ENCODE measurements at regions not wholly inside any gene's neighbourhood (a gene's known extent, or its start where the extent isn't known, plus 50 kb on each side); places are given as distances from the start of the nearest gene placed in this dataset.

- H3K4me3 ChIP-seq (ENCODE audit: insufficient read depth, low read length) = no peak overlapping the region
- no peaks in the 10 kb centered on the region for H3K79me2 ChIP-seq (ENCODE audit: insufficient read depth, low read length)
- H3K4me2 ChIP-seq (ENCODE audit: insufficient read depth, low read length) = no peak overlapping the region
- DNase-seq (ENCODE audit: insufficient read length, low spot score, missing footprints) = no peak
- TF ChIP-seq, protein P1, sequence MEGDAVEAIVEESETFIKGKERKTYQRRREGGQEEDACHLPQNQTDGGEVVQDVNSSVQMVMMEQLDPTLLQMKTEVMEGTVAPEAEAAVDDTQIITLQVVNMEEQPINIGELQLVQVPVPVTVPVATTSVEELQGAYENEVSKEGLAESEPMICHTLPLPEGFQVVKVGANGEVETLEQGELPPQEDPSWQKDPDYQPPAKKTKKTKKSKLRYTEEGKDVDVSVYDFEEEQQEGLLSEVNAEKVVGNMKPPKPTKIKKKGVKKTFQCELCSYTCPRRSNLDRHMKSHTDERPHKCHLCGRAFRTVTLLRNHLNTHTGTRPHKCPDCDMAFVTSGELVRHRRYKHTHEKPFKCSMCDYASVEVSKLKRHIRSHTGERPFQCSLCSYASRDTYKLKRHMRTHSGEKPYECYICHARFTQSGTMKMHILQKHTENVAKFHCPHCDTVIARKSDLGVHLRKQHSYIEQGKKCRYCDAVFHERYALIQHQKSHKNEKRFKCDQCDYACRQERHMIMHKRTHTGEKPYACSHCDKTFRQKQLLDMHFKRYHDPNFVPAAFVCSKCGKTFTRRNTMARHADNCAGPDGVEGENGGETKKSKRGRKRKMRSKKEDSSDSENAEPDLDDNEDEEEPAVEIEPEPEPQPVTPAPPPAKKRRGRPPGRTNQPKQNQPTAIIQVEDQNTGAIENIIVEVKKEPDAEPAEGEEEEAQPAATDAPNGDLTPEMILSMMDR (IDR thresholded peaks at IDR 0.05; ENCODE audit: extremely low read depth, low read depth, low read length) = no peak
- H3K27me3 ChIP-seq (ENCODE audit: insufficient read depth, low read length) = no peaks in the 10 kb centered on the region
- H4K20me1 ChIP-seq (ENCODE audit: insufficient read depth, low read length) = no peaks in the 10 kb centered on the region
- no peaks in the 10 kb centered on the region for H3K9me3 ChIP-seq (ENCODE audit: low read depth, low read length)
- no peak overlapping the region for H3K27ac ChIP-seq (ENCODE audit: low read depth, low read length)
- no peaks in the 10 kb centered on the region for H3K4me1 ChIP-seq (ENCODE audit: insufficient read depth, low read length)
- H2AFZ ChIP-seq (ENCODE audit: low read length) = no peak overlapping the region
- no peaks in the 10 kb centered on the region for H3K36me3 ChIP-seq (ENCODE audit: insufficient read depth, low read length)
Measured at GRCh38 chr19:30855442-30855841, 483.3 kb downstream of the ZNF536 start.

GRCh38 chr19:30854661-30855060 lies 482.5 kb downstream of the ZNF536 start:
- Histone ChIP-seq H4K20me1 (ENCODE audit: insufficient read depth, low read length) (no peaks in the 10 kb centered on the region), H3K4me3 (ENCODE audit: insufficient read depth, low read length) (no peak overlapping the region), H3K79me2 (ENCODE audit: insufficient read depth, low read length) (no peaks in the 10 kb centered on the region), H3K9me3 (ENCODE audit: low read depth, low read length) (no peaks in the 10 kb centered on the region), H2AFZ (ENCODE audit: low read length) (no peak overlapping the region), H3K27me3 (ENCODE audit: insufficient read depth, low read length) (no peaks in the 10 kb centered on the region), H3K27ac (ENCODE audit: low read depth, low read length) (no peak overlapping the region), H3K36me3 (ENCODE audit: insufficient read depth, low read length) (no peaks in the 10 kb centered on the region), H3K4me1 (ENCODE audit: insufficient read depth, low read length) (no peaks in the 10 kb centered on the region), H3K4me2 (ENCODE audit: insufficient read depth, low read length) (no peak overlapping the region)
- TF ChIP-seq, protein P1 (IDR thresholded peaks at IDR 0.05; ENCODE audit: extremely low read depth, low read depth, low read length) = no peak
- DNase-seq (ENCODE audit: insufficient read length, low spot score, missing footprints) = no peak

- no peak for DNase-seq (ENCODE audit: insufficient read length, low spot score, missing footprints)
- Histone ChIP-seq H3K27ac (ENCODE audit: low read depth, low read length) (no peak overlapping the region), H2AFZ (ENCODE audit: low read length) (no peak overlapping the region), H3K79me2 (ENCODE audit: insufficient read depth, low read length) (no peaks in the 10 kb centered on the region), H3K4me1 (ENCODE audit: insufficient read depth, low read length) (no peaks in the 10 kb centered on the region), H4K20me1 (ENCODE audit: insufficient read depth, low read length) (no peaks in the 10 kb centered on the region), H3K36me3 (ENCODE audit: insufficient read depth, low read length) (no peaks in the 10 kb centered on the region), H3K27me3 (ENCODE audit: insufficient read depth, low read length) (no peaks in the 10 kb centered on the region), H3K4me2 (ENCODE audit: insufficient read depth, low read length) (no peak overlapping the region), H3K9me3 (ENCODE audit: low read depth, low read length) (no peaks in the 10 kb centered on the region), H3K4me3 (ENCODE audit: insufficient read depth, low read length) (no peak overlapping the region)
- TF ChIP-seq, protein P1 (IDR thresholded peaks at IDR 0.05; ENCODE audit: extremely low read depth, low read depth, low read length) = no peak
Measured at GRCh38 chr19:30854207-30854606, 482.0 kb downstream of the ZNF536 start.

DNA sequence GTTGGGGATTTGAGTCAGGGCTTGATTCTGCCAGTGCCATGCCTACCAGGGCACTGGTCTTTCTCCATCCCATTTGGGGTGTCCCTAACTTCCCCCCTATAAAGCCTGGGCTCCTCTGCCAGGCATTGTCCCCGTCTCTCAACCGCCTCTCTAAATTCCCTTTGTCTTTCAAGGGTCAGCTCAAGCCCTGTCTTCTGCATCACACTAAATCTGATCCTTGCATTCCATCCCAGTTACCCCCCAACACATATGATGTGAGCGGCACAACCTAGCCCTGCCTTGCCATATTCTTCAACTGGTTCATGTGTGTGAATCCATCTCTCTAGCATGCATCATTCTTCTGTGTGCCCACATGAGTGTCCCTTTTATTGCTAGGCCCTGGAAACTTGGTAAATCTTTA lies 480.9 kb downstream of the ZNF536 start:
- no peak for DNase-seq (ENCODE audit: insufficient read length, low spot score, missing footprints)
- H3K4me3 ChIP-seq (ENCODE audit: insufficient read depth, low read length) = no peak overlapping the region
- H3K27me3 ChIP-seq (ENCODE audit: insufficient read depth, low read length) = no peaks in the 10 kb centered on the region

More for the DNA sequence above, 480.9 kb downstream of the ZNF536 start:
- no peaks in the 10 kb centered on the region for H3K79me2 ChIP-seq (ENCODE audit: insufficient read depth, low read length)
- H2AFZ ChIP-seq (ENCODE audit: low read length) = no peak overlapping the region
- no peaks in the 10 kb centered on the region for H4K20me1 ChIP-seq (ENCODE audit: insufficient read depth, low read length)
- H3K4me2 ChIP-seq (ENCODE audit: insufficient read depth, low read length) = no peak overlapping the region
- H3K4me1 ChIP-seq (ENCODE audit: insufficient read depth, low read length) = no peaks in the 10 kb centered on the region
- TF ChIP-seq, protein P1 (IDR thresholded peaks at IDR 0.05; ENCODE audit: extremely low read depth, low read depth, low read length) = no peak
- H3K9me3 ChIP-seq (ENCODE audit: low read depth, low read length) = no peaks in the 10 kb centered on the region
- no peak overlapping the region for H3K27ac ChIP-seq (ENCODE audit: low read depth, low read length)
- no peaks in the 10 kb centered on the region for H3K36me3 ChIP-seq (ENCODE audit: insufficient read depth, low read length)
